ENCODE measurements at regions not wholly inside any gene's neighbourhood (a gene's known extent, or its start where the extent isn't known, plus 50 kb on each side); places are given as distances from the start of the nearest gene placed in this dataset.

GRCh38 chr1:163406772-163407171 lies 85.0 kb downstream of the NUF2 start:
- no peak for DNase-seq

GRCh38 chr1:163408262-163408661 lies 86.5 kb downstream of the NUF2 start:
- DNase-seq = no peak

GRCh38 chr1:163410073-163410999 lies 88.6 kb downstream of the NUF2 start:
- DNase-seq = peak; percentile 73

- no peak for DNase-seq
These were observed 90.5 kb downstream of the NUF2 start for GRCh38 chr1:163412221-163412620.

GRCh38 chr1:163414778-163415177 lies 93.0 kb downstream of the NUF2 start:
- no peak for DNase-seq

GRCh38 chr1:163421701-163422100 lies 99.9 kb downstream of the NUF2 start:
- no peak for DNase-seq

- DNase-seq = no peak
These were observed 101.1 kb downstream of the NUF2 start for GRCh38 chr1:163422738-163423404.

- DNase-seq = no peak
These were observed 104.9 kb downstream of the NUF2 start for GRCh38 chr1:163426505-163427251.

- no peak for DNase-seq
These were observed 105.5 kb downstream of the NUF2 start for GRCh38 chr1:163427279-163427678.

- no peak for DNase-seq
These were observed 114.5 kb downstream of the NUF2 start for GRCh38 chr1:163436140-163436812.

GRCh38 chr1:163439471-163439870 lies 117.7 kb downstream of the NUF2 start:
- DNase-seq = no peak

- DNase-seq = no peak
These were observed 118.3 kb downstream of the NUF2 start for GRCh38 chr1:163440090-163440489.

GRCh38 chr1:163442231-163442879 lies 120.6 kb downstream of the NUF2 start:
- DNase-seq = no peak

- no peak for DNase-seq
These were observed 121.1 kb downstream of the NUF2 start for GRCh38 chr1:163442895-163443294.

GRCh38 chr1:163443863-163444262 lies 122.1 kb downstream of the NUF2 start:
- DNase-seq = no peak

- DNase-seq = no peak
These were observed 122.9 kb downstream of the NUF2 start for GRCh38 chr1:163444665-163445064.

- no peak for DNase-seq
These were observed 129.2 kb downstream of the NUF2 start for GRCh38 chr1:163450986-163451385.

GRCh38 chr1:163459539-163459938 lies 137.8 kb downstream of the NUF2 start:
- peak; percentile 55 for DNase-seq

GRCh38 chr1:163467289-163467688 lies 145.5 kb downstream of the NUF2 start:
- DNase-seq = no peak

- peak; percentile 82 for DNase-seq
These were observed 150.3 kb downstream of the NUF2 start for GRCh38 chr1:163471779-163472650.

- DNase-seq = no peak
These were observed 151.0 kb downstream of the NUF2 start for GRCh38 chr1:163472651-163473248.

Data from NCI-H2227 treated with DMSO at 0.1 percent for 48 hours (cell line).